ENCODE measurements at regions not wholly inside any gene's neighbourhood (a gene's known extent, or its start where the extent isn't known, plus 50 kb on each side); places are given as distances from the start of the nearest gene placed in this dataset.

- TF ChIP-seq, protein P1, sequence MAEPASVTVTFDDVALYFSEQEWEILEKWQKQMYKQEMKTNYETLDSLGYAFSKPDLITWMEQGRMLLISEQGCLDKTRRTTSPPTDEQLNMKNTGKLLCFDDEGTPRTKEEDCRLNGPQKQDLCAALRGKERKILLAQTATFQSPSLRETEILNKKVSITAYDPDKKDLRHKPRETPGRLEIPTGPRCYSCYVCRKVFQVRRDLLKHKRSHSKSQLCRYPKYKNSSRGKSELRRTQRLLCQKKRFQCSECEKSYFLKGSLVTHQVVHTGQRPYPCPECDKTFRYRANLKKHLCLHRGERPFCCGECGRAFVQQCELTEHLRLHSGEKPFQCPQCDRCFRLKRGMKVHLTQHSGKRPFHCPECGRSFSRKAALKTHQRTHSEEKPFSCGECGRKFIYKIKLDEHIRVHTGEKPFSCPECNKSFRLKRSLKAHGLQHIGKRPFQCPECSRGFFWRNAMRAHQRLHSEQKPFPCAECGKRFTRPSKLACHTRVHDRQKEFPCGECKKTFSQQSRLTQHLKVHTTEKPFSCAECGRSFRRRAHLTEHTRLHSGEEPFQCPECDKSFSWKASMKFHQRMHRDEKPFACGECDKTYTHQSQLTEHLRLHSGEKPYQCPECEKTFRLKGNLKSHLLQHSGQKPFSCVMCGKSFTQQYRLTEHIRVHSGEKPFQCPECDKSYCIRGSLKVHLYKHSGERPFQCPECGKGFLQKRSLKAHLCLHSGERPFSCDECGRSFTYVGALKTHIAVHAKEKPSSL (CRISPR knock-in tag; conservative IDR thresholded peaks at IDR 0.05): no peak
- TF ChIP-seq ZSCAN18 (CRISPR knock-in tag; IDR thresholded peaks at IDR 0.05) (no peak), FOXJ3 (CRISPR knock-in tag; IDR thresholded peaks at IDR 0.05; ENCODE audit: borderline replicate concordance) (no peak), MAX (CRISPR knock-in tag; IDR thresholded peaks at IDR 0.05) (no peak), IRF2 (CRISPR knock-in tag; IDR thresholded peaks at IDR 0.05; ENCODE audit: borderline replicate concordance, low read depth) (no peak)
- TF ChIP-seq, protein P2, sequence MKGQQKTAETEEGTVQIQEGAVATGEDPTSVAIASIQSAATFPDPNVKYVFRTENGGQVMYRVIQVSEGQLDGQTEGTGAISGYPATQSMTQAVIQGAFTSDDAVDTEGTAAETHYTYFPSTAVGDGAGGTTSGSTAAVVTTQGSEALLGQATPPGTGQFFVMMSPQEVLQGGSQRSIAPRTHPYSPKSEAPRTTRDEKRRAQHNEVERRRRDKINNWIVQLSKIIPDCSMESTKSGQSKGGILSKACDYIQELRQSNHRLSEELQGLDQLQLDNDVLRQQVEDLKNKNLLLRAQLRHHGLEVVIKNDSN (CRISPR knock-in tag; IDR thresholded peaks at IDR 0.05): no peak
Measured at GRCh38 chr5:85466423-85466822, 1081.7 kb upstream of the EDIL3 start (continued).

DNA sequence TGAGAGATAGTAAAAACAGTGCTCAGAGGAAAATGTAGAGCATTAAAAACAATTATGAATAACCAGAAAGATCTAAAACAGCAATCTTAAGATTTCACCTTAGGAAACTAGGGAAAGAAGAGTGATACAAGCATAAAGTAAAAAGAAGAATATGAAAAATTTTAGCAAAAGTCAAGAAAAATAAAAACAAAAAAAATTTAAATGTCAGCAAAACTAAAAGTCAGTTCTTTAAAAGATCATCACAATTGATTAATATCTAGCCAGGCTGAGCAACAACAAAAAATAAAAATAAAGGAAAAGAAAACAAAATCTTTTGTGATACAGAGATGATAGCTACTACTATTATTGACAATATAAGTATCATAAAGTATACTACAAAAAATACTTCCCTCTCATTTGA, 1088.1 kb upstream of the EDIL3 start:
- TF ChIP-seq, protein P3, sequence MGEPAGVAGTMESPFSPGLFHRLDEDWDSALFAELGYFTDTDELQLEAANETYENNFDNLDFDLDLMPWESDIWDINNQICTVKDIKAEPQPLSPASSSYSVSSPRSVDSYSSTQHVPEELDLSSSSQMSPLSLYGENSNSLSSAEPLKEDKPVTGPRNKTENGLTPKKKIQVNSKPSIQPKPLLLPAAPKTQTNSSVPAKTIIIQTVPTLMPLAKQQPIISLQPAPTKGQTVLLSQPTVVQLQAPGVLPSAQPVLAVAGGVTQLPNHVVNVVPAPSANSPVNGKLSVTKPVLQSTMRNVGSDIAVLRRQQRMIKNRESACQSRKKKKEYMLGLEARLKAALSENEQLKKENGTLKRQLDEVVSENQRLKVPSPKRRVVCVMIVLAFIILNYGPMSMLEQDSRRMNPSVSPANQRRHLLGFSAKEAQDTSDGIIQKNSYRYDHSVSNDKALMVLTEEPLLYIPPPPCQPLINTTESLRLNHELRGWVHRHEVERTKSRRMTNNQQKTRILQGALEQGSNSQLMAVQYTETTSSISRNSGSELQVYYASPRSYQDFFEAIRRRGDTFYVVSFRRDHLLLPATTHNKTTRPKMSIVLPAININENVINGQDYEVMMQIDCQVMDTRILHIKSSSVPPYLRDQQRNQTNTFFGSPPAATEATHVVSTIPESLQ (CRISPR knock-in tag; IDR thresholded peaks at IDR 0.05): no peak
- TF ChIP-seq, protein P4, sequence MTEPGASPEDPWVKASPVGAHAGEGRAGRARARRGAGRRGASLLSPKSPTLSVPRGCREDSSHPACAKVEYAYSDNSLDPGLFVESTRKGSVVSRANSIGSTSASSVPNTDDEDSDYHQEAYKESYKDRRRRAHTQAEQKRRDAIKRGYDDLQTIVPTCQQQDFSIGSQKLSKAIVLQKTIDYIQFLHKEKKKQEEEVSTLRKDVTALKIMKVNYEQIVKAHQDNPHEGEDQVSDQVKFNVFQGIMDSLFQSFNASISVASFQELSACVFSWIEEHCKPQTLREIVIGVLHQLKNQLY (CRISPR knock-in tag; IDR thresholded peaks at IDR 0.05): no peak
- TF ChIP-seq, protein P5, sequence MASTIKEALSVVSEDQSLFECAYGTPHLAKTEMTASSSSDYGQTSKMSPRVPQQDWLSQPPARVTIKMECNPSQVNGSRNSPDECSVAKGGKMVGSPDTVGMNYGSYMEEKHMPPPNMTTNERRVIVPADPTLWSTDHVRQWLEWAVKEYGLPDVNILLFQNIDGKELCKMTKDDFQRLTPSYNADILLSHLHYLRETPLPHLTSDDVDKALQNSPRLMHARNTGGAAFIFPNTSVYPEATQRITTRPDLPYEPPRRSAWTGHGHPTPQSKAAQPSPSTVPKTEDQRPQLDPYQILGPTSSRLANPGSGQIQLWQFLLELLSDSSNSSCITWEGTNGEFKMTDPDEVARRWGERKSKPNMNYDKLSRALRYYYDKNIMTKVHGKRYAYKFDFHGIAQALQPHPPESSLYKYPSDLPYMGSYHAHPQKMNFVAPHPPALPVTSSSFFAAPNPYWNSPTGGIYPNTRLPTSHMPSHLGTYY (CRISPR knock-in tag; IDR thresholded peaks at IDR 0.05): no peak
- no peak for TF ChIP-seq HMGA2 (CRISPR knock-in tag; IDR thresholded peaks at IDR 0.05)
- no peak for TF ChIP-seq MYBL2 (CRISPR knock-in tag; IDR thresholded peaks at IDR 0.05)
- TF ChIP-seq MAX (CRISPR knock-in tag; IDR thresholded peaks at IDR 0.05): no peak
- TF ChIP-seq NR1H2 (CRISPR knock-in tag; IDR thresholded peaks at IDR 0.05): no peak
- no peak for TF ChIP-seq JAZF1 (CRISPR knock-in tag; IDR thresholded peaks at IDR 0.05)
- TF ChIP-seq ZSCAN18 (CRISPR knock-in tag; IDR thresholded peaks at IDR 0.05): no peak
- no peak for TF ChIP-seq ZBTB21 (CRISPR knock-in tag; IDR thresholded peaks at IDR 0.05; ENCODE audit: borderline replicate concordance)
- no peak for TF ChIP-seq GABPB1 (CRISPR knock-in tag; IDR thresholded peaks at IDR 0.05)
- TF ChIP-seq ZNF281 (CRISPR knock-in tag; IDR thresholded peaks at IDR 0.05): no peak
- no peak for TF ChIP-seq ZNF671 (CRISPR knock-in tag; IDR thresholded peaks at IDR 0.05)
- no peak for TF ChIP-seq KAT7 (CRISPR knock-in tag; IDR thresholded peaks at IDR 0.05; ENCODE audit: borderline replicate concordance)
- no peak for TF ChIP-seq JUN (CRISPR knock-in tag; IDR thresholded peaks at IDR 0.05)
- TF ChIP-seq ZNF138 (CRISPR knock-in tag; conservative IDR thresholded peaks at IDR 0.05): no peak
- TF ChIP-seq GRHL2 (CRISPR knock-in tag; IDR thresholded peaks at IDR 0.05; ENCODE audit: insufficient replicate concordance, severe bottlenecking): no peak
- TF ChIP-seq, protein P6, sequence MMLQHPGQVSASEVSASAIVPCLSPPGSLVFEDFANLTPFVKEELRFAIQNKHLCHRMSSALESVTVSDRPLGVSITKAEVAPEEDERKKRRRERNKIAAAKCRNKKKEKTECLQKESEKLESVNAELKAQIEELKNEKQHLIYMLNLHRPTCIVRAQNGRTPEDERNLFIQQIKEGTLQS (CRISPR knock-in tag; conservative IDR thresholded peaks at IDR 0.05): no peak
- no peak for DNase-seq (ENCODE audit: low spot score)

More for the DNA sequence above, 1088.1 kb upstream of the EDIL3 start:
- peaks cover 11% of the 10 kb centered on the region for H3K36me3 Mint-ChIP-seq
- no peak overlapping the region for H3K4me3 Mint-ChIP-seq
- no peak overlapping the region for H3K27ac Mint-ChIP-seq
- ChIA-PET CTCF (no interaction called here), POLR2A (no interaction called here)
- no peak for ATAC-seq
- no peaks in the 10 kb centered on the region for H3K4me1 Mint-ChIP-seq
- peaks cover 50% of the 10 kb centered on the region for H3K9me3 Mint-ChIP-seq
- H3K27me3 Mint-ChIP-seq (ENCODE audit: low read depth): no peaks in the 10 kb centered on the region
